HEK293T (cell line): ENCODE measurements at regions not wholly inside any gene's neighbourhood (a gene's known extent, or its start where the extent isn't known, plus 50 kb on each side); places are given as distances from the start of the nearest gene placed in this dataset.

Experiments used
- BHLHE40 ChIP-seq: fragments of 450-650 bp; IDR thresholded peaks from 2 replicates; pipeline ENCODE4 v1.6.1; 2016; ENCODE audit warnings: mild to moderate bottlenecking, moderate library complexity, borderline replicate concordance
- ELF4 ChIP-seq: fragments of 450-650 bp; IDR thresholded peaks from 2 replicates; pipeline ENCODE4 v1.6.1; 2017; ENCODE audit warnings: antibody characterized with exemption
- FOXK2 ChIP-seq: fragments of 450-650 bp; IDR thresholded peaks from 2 replicates; pipeline ENCODE4 v1.6.1; 2016; ENCODE audit warnings: mild to moderate bottlenecking
- FOXM1 ChIP-seq: fragments of 450-650 bp; IDR thresholded peaks from 2 replicates; pipeline ENCODE4 v1.6.1; 2017; ENCODE audit warnings: mild to moderate bottlenecking, borderline replicate concordance
- L3MBTL2 ChIP-seq: fragments of 450-650 bp; conservative IDR thresholded peaks from 2 replicates; pipeline ENCODE4 v1.6.1; 2016; ENCODE audit warnings: mild to moderate bottlenecking
- SP1 ChIP-seq: fragments of 450-650 bp; IDR thresholded peaks from 2 replicates; pipeline ENCODE4 v1.6.1; 2017
- SUZ12 ChIP-seq: fragments of 450-650 bp; IDR thresholded peaks from 2 replicates; pipeline ENCODE4 v1.6.1; 2016; ENCODE audit warnings: mild to moderate bottlenecking
- ZNF384 ChIP-seq: fragments of 450-650 bp; IDR thresholded peaks from 2 replicates; pipeline ENCODE4 v1.6.1; 2016

GRCh38 chr4:81355136-81355535 is 116.6 kb downstream of the RASGEF1B start:
- TF ChIP-seq FOXM1 (no peak), SP1 (no peak), ELF4 (no peak), FOXK2 (no peak), L3MBTL2 (no peak), BHLHE40 (no peak), SUZ12 (no peak), ZNF384 (no peak)
